ENCODE measurements at regions not wholly inside any gene's neighbourhood (a gene's known extent, or its start where the extent isn't known, plus 50 kb on each side); places are given as distances from the start of the nearest gene placed in this dataset.

DNA sequence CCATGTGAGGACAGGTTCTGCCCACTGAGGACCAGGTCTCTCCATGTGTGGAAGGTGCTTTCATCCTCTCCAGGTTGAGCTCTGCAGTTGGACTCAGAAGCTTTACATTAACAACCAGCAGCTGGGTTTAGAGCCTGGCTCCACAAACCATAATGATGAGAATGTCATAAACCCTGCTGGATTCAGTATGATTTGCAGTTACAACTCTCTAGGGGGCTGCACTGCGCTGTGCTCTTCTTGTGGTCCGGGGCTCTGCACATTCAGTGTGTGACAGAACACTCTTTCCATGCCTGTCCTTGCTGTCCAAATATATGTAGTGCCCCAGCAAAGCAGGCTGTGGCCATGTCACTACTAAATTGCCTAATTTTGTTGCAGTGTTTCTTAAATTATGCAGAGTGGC, 334.3 kb downstream of the ICE1 start:
- TF ChIP-seq CTCF (IDR thresholded peaks at IDR 0.05) = no peak
- TF ChIP-seq EP300 (IDR thresholded peaks at IDR 0.05) = no peak
- TF ChIP-seq POLR2A (IDR thresholded peaks at IDR 0.05) = no peak
